T-helper 1 cell (primary cell): ENCODE measurements at regions not wholly inside any gene's neighbourhood (a gene's known extent, or its start where the extent isn't known, plus 50 kb on each side); places are given as distances from the start of the nearest gene placed in this dataset.

Source experiments
- DNase-seq, 5 donors: peaks; one replicate each; pipeline ENCODE4 v3.0.0-alpha.2; 2012 to 2020

DNA sequence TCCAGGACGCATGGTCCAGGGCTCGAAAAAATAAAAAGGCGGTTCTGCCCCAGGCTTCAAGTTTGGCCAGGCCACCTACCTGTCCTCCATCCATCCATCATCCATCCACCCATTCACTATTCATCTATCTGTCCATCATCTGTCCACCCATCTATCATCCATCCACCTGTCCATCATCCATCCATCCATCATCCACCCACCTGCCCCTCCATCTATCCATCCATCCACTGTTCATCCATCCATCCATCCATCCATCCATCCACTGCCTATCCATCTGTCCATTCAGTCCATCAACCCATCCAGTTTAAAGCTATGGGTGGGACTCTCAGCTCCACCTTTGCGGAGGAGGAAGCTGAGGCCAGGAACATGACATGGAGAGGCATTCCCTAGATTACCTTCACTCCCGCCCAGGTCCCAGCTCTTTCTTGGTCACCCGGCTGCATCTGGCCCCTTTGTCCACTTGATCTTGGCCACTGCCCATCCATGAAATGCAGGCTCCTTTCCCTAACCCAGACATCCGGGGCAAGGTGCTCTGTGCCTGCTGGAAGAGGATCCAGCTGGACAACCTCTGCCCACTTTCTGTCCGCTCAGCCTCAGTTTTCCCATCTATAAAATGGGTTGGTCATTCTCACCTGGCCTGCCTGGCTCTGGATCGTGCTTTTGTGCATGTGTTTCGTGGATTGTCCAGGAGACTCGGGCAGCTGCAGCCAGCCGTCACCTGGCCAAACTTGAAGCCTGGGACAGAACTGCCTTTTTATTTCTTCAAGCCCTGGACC lies 236.0 kb upstream of the CIBAR2 start:
- DNase-seq = no peak

- DNase-seq = no peak
These were observed 236.7 kb upstream of the CIBAR2 start for GRCh38 chr16:85348911-85349334.

DNA sequence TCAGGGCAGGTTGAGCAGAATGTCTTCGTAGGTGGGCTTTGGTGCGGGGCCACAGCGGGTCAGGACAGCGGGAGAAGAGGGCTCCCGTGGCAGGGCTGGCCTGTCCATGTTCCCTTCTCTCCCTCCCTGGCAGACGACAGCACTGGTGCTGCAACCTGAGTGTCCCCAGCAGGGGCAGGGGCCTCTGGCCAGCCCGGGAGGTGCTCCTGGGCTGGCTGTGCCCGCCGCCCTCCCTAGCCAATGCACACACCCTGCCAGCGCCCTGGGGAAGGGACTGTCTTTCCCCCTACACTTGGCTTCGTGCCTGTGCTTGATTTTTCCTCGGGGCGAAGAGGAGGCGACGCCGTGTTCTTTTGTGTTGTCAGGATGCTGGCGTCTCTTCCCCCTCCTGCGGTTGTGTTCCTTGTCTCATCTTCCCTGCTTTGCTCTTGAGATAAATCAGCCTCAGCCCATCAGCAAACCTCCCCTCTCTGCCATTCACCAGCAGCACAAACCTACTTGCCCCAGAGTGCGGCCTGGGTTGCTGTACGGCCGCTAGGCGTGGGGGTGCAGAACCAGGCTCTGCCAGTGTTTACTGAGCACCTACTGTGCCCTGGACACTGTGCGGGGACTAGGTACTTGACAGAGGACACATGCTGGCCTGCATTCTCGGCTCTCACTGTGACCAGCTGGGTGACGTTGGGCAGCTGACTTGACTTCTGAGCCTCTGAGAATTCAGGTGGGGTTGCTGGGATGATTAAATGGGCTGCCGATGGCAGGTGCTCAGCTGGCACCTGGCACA lies 237.3 kb upstream of the CIBAR2 start:
- no peak for DNase-seq

DNA sequence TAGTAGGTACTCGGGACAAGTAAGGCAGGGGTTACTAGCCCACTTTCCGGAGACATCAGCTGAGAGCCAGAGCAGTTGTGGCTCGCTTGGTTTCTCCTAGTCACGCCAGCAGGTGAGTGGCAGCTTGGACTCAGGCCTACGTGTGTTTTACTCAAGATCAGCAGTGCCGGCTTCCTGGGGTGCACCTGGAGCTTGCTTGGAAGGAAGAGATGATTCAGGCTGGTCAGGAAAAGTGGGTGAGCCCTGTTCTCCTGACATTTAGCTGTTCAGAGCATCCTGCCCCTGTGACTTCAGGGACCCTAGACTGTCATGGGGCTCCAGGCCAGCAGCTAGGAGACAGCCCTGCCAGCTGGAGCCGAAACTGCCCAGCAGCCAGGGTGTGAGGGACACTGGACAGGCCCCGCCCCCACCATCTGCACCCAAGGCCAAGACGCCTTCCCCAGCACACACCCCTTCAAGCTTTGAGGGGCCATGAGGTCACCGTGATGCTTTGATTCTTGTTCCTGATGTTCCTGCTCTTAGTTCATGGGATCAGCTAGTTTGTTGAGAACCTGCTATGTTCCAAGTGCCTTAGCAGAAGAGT lies 238.0 kb upstream of the CIBAR2 start:
- no peak for DNase-seq

DNA sequence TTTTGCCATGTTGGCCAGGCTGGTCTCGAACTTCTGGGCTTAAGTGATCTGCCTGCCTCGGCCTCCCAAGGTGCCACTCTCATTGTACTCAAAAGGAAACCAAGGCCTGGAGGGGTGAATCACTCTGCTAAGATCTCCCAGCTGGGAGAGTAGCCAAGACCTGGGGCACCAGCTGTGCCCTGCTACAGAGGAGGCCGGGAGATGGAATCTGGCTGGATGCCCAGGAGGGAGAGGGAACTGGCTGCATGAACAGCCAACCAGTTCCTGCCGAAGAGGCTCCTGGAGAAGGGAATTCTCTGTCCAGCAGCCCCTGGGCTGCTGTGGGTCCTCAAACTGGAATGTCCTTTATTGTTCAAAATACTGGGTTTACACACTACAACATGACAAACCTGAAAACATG lies 238.7 kb upstream of the CIBAR2 start:
- no peak for DNase-seq

DNA sequence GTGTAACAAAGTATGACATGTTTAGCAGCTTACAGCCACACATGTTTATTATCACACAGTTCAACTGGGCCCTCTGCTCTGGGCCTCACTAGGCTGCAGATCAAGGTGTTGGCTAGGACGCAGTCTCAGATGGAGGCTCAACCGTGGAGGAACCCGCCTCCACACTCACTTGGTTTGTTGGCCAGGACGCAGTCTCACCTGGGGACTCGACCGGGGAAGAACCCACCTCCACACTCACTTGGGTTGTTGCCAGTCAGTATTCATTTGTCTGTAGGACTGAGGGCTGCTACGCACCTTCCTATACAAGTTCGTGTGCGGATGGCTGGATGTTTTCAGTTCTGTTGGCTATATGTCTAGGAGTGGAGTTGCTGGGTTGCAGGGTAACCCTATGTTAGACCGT lies 240.7 kb upstream of the CIBAR2 start:
- no peak for DNase-seq

- no peak for DNase-seq
These were observed 241.8 kb upstream of the CIBAR2 start for GRCh38 chr16:85353839-85354685.

DNA sequence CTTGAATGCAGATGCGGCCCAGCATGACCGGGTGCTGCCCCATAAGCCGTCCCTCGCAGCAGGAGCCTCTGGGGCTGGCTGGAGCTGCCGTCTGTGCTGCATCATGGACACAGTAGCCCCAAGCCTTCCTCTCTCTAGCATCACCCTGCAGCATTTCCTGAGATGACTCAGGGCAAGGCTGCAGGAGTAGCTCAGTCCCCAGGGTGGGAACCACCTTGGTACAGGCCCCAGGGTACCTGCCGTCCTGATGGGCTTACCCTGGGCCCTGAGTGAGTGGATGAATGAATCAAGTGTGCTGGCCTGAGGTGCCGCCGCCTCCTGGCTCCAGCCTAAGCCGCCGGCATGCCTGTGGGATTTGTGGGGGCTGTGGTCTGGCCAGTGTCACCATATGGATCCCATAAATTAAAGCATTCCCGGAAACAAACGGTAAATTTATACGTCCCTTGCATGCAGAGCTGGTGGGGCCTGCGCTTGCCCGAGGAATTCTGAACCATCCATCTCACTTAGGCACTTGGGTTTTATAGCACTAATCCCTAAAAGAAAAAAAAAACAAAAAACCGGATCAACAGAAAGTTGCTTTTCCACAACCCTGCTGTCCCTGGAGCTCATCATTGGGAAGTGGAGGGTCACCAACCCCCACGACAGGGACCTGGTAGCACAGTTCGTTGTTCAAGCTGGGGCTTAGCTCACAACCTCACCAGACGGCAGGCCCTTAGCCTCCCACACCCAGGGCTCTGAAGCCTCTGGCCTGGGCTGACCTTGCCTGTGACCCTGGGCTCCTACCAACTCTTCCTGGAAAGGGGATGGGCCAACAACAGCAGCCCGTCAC lies 242.6 kb upstream of the CIBAR2 start:
- DNase-seq = no peak

DNA sequence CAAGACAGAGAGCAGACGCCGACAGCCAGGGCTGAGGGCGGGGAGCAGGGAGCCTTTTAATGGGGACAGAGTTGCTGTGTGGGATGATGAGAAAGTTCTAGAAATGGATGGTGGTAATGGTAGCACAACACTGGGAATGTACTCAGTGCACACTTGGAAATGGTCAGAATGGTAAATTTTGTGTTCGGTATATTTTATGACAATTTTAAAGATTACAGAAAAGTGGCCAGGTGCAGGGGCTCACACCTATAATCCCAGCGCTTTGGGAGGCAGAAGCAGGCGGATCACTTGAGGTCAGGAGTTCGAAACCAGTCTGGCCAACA lies 243.2 kb upstream of the CIBAR2 start:
- no peak for DNase-seq

GRCh38 chr16:85356157-85356556 lies 243.9 kb upstream of the CIBAR2 start:
- DNase-seq = no peak

- DNase-seq = no peak
These were observed 245.1 kb upstream of the CIBAR2 start for GRCh38 chr16:85357323-85357722.

DNA sequence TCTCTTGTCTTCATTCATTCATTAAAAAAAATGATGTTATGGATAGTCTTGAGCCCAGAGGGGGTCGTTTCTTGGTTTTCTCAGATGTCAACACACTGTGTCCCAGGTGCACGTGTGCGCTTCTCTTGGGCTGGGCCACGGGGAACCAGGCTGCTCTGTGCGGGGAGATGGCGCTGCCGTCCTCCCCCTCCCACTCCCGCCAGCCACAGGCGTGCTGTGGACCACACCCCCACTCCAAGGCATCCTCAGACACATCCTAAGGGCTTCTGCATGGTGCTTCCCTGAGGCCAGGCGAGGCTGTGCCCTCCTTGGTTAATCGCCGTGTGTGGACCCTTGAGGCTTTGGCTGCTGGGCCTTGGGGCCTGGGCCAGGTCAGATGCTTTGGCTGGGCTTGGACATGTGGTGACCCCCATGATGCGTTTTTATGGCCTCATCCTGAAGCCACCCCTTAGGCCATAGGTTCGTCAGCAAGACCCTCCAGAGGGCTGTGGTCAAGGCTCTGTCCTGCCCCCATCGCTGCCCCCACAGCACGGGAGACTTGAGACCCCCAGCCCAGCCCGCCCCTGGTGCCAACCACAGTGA lies 245.7 kb upstream of the CIBAR2 start:
- DNase-seq = no peak

DNA sequence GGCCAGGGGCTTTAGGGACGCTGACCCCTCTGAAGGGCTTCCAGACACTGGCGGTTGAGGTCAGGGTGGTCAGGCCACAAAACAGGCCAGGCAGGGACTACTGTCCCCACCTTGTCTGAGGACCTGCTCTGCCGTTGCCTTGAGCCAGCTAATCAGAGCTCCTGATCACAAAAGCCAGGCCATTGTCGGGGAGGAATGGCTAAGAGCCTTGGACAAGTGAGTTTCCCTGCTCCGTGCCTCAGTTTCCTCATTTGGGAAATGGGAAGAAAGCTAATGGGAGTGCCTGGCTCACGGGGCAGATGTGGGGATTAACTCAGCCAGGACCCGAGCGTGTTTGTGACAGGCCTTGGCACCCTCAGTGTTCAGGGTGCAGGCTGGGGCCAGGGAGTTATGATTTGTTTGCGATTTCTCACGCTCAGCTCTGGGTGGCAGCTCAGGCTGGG lies 246.5 kb upstream of the CIBAR2 start:
- DNase-seq = no peak

- no peak for DNase-seq
These were observed 247.0 kb upstream of the CIBAR2 start for GRCh38 chr16:85359147-85359822.

GRCh38 chr16:85360323-85361277 lies 248.3 kb upstream of the CIBAR2 start:
- DNase-seq = no peak

DNA sequence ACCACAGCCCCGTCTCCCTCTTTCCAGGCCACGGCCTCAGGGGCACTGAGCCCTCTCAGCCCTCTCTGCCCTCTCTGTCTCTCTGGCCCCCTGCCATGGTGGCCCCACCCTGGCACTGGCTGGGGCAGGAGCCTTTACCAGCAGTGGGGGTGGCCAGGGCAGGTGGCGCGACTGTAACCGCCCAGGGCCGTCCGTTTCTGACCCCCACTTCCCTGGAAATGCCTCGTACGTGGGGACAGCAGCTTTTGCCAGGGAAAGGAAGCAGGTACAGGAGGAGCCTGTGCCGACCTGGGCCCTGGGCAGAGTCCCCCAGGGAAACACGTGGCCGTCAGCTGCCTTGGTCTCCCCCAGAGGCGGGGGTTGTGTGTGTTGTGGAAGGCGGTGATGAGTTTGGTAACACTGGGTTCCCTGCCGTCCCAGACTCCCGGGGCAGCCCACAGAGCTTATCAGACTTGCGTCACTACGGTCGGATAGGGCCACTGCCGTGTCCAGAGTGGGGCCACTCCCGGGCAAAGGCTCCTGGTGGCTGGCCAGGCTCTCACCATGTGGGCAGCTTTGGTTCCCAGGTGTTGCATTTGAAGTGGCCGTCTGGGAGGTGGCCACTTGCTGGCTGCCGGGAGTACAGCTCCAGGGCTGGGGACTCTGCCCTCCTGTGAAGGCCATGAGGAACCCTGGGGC lies 249.3 kb upstream of the CIBAR2 start:
- no peak for DNase-seq

DNA sequence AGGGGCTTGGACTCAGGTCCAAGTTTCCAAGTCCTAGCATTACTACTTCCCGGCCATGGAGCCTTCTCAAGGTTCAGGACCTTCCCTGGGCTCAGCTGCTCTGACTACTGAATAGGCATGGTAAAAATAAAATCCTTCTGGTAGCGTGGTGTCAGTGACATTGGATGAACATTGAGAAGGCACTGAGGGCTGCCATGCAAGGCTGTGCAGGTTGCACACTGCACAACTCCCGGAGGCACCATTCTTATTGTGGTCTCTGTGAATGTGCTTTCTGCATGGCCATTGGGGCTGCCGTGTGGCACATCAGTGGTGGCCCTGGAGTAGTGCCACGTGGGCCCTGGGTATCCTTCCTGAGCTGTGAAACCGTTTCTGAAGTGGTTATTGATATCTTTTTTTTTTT lies 250.2 kb upstream of the CIBAR2 start:
- DNase-seq = no peak

GRCh38 chr16:85363427-85363826 lies 249.7 kb upstream of the GSE1 start:
- no peak for DNase-seq

GRCh38 chr16:85363881-85364280 lies 249.2 kb upstream of the GSE1 start:
- DNase-seq = no peak
